ENCODE measurements at regions not wholly inside any gene's neighbourhood (a gene's known extent, or its start where the extent isn't known, plus 50 kb on each side); places are given as distances from the start of the nearest gene placed in this dataset.

GRCh38 chr11:15886299-15886698 lies 470.0 kb downstream of the SOX6 start:
- TF ChIP-seq, protein P1, sequence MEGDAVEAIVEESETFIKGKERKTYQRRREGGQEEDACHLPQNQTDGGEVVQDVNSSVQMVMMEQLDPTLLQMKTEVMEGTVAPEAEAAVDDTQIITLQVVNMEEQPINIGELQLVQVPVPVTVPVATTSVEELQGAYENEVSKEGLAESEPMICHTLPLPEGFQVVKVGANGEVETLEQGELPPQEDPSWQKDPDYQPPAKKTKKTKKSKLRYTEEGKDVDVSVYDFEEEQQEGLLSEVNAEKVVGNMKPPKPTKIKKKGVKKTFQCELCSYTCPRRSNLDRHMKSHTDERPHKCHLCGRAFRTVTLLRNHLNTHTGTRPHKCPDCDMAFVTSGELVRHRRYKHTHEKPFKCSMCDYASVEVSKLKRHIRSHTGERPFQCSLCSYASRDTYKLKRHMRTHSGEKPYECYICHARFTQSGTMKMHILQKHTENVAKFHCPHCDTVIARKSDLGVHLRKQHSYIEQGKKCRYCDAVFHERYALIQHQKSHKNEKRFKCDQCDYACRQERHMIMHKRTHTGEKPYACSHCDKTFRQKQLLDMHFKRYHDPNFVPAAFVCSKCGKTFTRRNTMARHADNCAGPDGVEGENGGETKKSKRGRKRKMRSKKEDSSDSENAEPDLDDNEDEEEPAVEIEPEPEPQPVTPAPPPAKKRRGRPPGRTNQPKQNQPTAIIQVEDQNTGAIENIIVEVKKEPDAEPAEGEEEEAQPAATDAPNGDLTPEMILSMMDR (IDR thresholded peaks at IDR 0.05): no peak
- Mint-ChIP-seq H3K36me3 (ENCODE audit: low read depth) (no peaks in the 10 kb centered on the region), H3K4me3 (no peak overlapping the region), H3K27me3 (ENCODE audit: insufficient read depth) (peaks cover 12% of the 10 kb centered on the region; the same call in 1 of the 2 replicates), H3K9me3 (no peaks in the 10 kb centered on the region; the same call in 1 of the 2 replicates), H3K4me1 (ENCODE audit: low read depth) (peaks cover 6% of the 10 kb centered on the region; the same call in 1 of the 2 replicates), H3K27ac (no peak overlapping the region)
- no peak for DNase-seq

DNA sequence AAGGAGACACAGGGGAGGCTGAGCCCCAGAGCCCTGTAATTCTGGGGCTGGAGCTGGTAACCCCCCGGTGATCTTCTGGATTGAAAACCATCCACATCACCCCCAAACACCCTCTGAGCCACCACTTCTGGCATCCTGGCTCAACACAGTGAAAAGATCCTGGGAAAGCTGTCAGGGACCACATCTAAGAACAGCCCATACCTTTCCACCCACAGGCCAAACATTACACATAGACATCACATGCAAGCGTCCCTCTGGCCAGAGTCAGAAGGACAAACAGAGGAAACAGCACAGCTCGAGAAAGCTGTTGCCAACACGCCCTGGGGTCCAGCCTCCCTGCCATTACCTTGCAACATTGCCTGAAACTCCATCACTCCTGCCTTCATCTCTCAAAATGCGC lies 469.5 kb downstream of the SOX6 start:
- Mint-ChIP-seq H3K9me3 (no peaks in the 10 kb centered on the region; the same call in 1 of the 2 replicates), H3K4me1 (ENCODE audit: low read depth) (peaks cover 6% of the 10 kb centered on the region; the same call in 1 of the 2 replicates), H3K27me3 (ENCODE audit: insufficient read depth) (peaks cover 12% of the 10 kb centered on the region; the same call in 1 of the 2 replicates), H3K36me3 (ENCODE audit: low read depth) (no peaks in the 10 kb centered on the region), H3K4me3 (no peak overlapping the region), H3K27ac (no peak overlapping the region)
- DNase-seq: peak; percentile 3
- TF ChIP-seq, protein P1 (IDR thresholded peaks at IDR 0.05): no peak

DNA sequence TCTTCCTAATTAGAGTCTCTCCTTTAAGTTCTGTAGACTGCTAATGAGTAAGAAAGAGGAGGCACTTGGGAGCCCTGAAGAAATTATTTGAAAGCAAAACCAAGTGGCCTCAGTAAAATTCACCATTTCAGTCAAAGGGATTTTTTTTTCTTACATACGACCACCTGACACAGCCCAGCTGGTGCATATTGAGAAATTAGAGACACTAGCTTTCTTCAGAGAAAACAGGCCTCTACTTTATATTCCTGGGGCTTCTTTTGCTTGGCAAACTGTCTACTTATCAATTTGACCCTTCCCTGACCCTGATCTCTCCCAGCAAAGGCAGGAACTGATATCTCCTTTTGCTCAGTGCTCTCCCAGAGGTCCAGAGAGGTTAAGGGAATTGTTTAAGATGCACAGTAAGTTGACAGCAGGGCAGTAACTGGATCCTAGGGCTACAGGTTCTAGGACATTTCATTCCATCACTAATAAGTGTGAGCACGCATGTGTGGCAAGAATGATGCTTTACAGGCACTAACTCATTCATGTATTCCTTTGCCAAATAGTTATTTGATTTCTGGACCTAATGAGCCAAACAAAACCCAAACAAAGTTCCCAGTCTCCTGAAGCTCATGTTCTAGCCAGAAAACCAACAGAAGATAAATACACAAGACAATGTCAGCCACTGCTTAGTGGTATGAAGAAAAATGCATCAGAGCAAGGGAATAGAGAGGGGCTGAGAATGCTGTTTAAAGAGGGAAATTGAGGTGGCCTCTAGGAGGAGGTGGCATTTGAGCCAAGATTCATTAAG lies 467.6 kb downstream of the SOX6 start:
- no peak for DNase-seq
- H3K9me3 Mint-ChIP-seq: no peaks in the 10 kb centered on the region; the same call in 1 of the 2 replicates
- H3K4me3 Mint-ChIP-seq: no peak overlapping the region
- peaks cover 19% of the 10 kb centered on the region; the same call in 1 of the 2 replicates for H3K4me1 Mint-ChIP-seq (ENCODE audit: low read depth)
- H3K27me3 Mint-ChIP-seq (ENCODE audit: insufficient read depth): peaks cover 9% of the 10 kb centered on the region; the same call in 1 of the 2 replicates
- TF ChIP-seq, protein P1 (IDR thresholded peaks at IDR 0.05): no peak
- no peak overlapping the region for H3K27ac Mint-ChIP-seq
- H3K36me3 Mint-ChIP-seq (ENCODE audit: low read depth): no peaks in the 10 kb centered on the region

- Mint-ChIP-seq H3K4me1 (ENCODE audit: low read depth) (peaks cover 19% of the 10 kb centered on the region; the same call in 1 of the 2 replicates), H3K4me3 (no peak overlapping the region), H3K27ac (no peak overlapping the region; the same call in 1 of the 2 replicates), H3K27me3 (ENCODE audit: insufficient read depth) (peaks cover 9% of the 10 kb centered on the region; the same call in 1 of the 2 replicates), H3K36me3 (ENCODE audit: low read depth) (no peaks in the 10 kb centered on the region), H3K9me3 (no peaks in the 10 kb centered on the region; the same call in 1 of the 2 replicates)
- no peak for DNase-seq
- TF ChIP-seq, protein P1 (IDR thresholded peaks at IDR 0.05): no peak
Observed at GRCh38 chr11:15889363-15890030, 466.8 kb downstream of the SOX6 start.

DNA sequence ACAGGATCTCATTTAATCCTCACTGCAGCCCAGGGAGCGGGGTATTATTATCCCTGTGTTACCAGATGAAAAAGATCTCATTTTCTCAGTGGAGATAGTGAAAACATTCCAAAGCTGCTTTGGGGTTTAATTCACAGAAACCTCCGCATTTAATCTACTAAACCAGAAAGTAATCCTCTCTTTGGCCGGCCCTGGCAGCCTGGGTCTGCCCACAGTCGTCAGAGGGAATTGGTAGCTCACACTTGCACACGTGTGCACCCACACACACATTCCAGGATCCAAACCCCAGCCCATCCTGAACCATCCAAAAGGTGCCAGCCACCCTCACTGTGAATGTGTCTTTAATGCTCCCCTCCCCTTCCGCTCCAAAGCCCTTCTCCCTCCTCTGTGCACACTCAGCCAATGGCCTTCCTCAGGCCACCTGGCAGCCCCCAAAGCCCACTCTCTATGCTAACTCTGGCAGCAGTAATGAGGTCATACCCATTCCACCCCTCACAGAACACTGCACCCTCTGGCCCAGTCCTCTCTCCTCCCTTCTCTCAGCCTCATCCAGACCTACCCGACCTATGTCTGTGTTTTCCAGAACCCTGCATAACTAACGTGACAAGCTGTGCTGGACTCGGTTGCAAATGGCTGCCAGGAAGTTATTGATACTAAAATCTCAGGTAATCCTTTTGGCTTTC lies 466.2 kb downstream of the SOX6 start:
- TF ChIP-seq, protein P1 (IDR thresholded peaks at IDR 0.05): no peak
- Mint-ChIP-seq H3K4me1 (ENCODE audit: low read depth) (peaks cover 19% of the 10 kb centered on the region; the same call in 1 of the 2 replicates), H3K9me3 (no peaks in the 10 kb centered on the region; the same call in none of the 2 replicates), H3K27me3 (ENCODE audit: insufficient read depth) (peaks cover 9% of the 10 kb centered on the region; the same call in 1 of the 2 replicates), H3K4me3 (no peak overlapping the region), H3K36me3 (ENCODE audit: low read depth) (no peaks in the 10 kb centered on the region), H3K27ac (no peak overlapping the region; the same call in 1 of the 2 replicates)
- DNase-seq: peak; percentile 4

Measured in HFFc6 (cell line).